HG03575 (cell line): ENCODE measurements at regions not wholly inside any gene's neighbourhood (a gene's known extent, or its start where the extent isn't known, plus 50 kb on each side); places are given as distances from the start of the nearest gene placed in this dataset.

Experiments used
- ATAC-seq: cut with Tn5 transposase; IDR thresholded peaks from one replicate; pipeline ENCODE4 v1.9.1; 2021; ENCODE audit not compliant: unreplicated experiment, insufficient number of reproducible peaks, low FRiP score; ENCODE audit errors: extremely low read depth

GRCh38 chr5:74028976-74029375, 403.0 kb downstream of the ARHGEF28 start:
- ATAC-seq: no peak

- ATAC-seq: no peak
Observed at GRCh38 chr5:74028406-74028805, 402.4 kb downstream of the ARHGEF28 start.

GRCh38 chr5:74027732-74028338, 401.8 kb downstream of the ARHGEF28 start:
- ATAC-seq: no peak

GRCh38 chr5:74026310-74026709, 400.3 kb downstream of the ARHGEF28 start:
- ATAC-seq: no peak

GRCh38 chr5:74021126-74021525, 395.1 kb downstream of the ARHGEF28 start:
- no peak for ATAC-seq

- ATAC-seq: no peak
Observed at GRCh38 chr5:74020503-74020902, 394.5 kb downstream of the ARHGEF28 start.

- no peak for ATAC-seq
Observed at GRCh38 chr5:74019923-74020322, 393.9 kb downstream of the ARHGEF28 start.

- no peak for ATAC-seq
Observed at GRCh38 chr5:74017786-74018211, 391.8 kb downstream of the ARHGEF28 start.

- ATAC-seq: no peak
Observed at GRCh38 chr5:74017112-74017511, 391.1 kb downstream of the ARHGEF28 start.

- ATAC-seq: no peak
Observed at GRCh38 chr5:74016373-74016772, 390.4 kb downstream of the ARHGEF28 start.

- no peak for ATAC-seq
Observed at GRCh38 chr5:74015716-74016115, 389.7 kb downstream of the ARHGEF28 start.

- no peak for ATAC-seq
Observed at GRCh38 chr5:74013222-74013621, 387.2 kb downstream of the ARHGEF28 start.

- no peak for ATAC-seq
Observed at GRCh38 chr5:74009502-74009901, 383.5 kb downstream of the ARHGEF28 start.

- no peak for ATAC-seq
Observed at GRCh38 chr5:74007193-74007592, 381.2 kb downstream of the ARHGEF28 start.

- no peak for ATAC-seq
Observed at GRCh38 chr5:73999297-73999696, 373.3 kb downstream of the ARHGEF28 start.

- ATAC-seq: no peak
Observed at GRCh38 chr5:73998489-73998888, 372.5 kb downstream of the ARHGEF28 start.

- ATAC-seq: no peak
Observed at GRCh38 chr5:73997960-73998359, 372.0 kb downstream of the ARHGEF28 start.

GRCh38 chr5:73996151-73996755, 370.3 kb downstream of the ARHGEF28 start:
- ATAC-seq: no peak

GRCh38 chr5:73994963-73995362, 369.0 kb downstream of the ARHGEF28 start:
- ATAC-seq: no peak
